ENCODE measurements at regions not wholly inside any gene's neighbourhood (a gene's known extent, or its start where the extent isn't known, plus 50 kb on each side); places are given as distances from the start of the nearest gene placed in this dataset.

GRCh38 chr3:176794406-176794805, 402.9 kb downstream of the TBL1XR1 start:
- no peak for DNase-seq (ENCODE audit: low read depth, low spot score)

DNA sequence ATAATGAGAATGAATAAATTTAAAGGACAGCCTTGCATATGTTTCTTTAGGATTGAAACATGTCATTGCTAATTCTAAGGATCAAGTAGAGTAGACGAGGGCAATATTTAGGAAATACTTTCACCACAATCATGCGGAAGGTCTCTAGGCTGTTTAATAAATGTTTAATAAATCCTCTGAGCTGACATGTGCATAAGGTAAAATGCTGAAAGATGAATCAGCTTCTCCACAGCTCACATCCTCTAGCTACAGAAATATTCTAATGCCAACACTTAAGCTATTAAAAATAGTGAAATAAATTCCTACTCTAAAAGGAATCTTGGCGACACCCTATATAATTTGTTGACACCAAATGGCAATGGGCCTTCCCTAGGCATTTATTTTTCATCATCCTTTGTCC, 407.3 kb downstream of the TBL1XR1 start:
- no peak for DNase-seq (ENCODE audit: low read depth, low spot score)

GRCh38 chr3:176789281-176789705, 408.0 kb downstream of the TBL1XR1 start:
- no peak for DNase-seq (ENCODE audit: low read depth, low spot score)

- no peak for DNase-seq (ENCODE audit: low read depth, low spot score)
These were observed 409.8 kb downstream of the TBL1XR1 start for GRCh38 chr3:176787506-176787905.

DNA sequence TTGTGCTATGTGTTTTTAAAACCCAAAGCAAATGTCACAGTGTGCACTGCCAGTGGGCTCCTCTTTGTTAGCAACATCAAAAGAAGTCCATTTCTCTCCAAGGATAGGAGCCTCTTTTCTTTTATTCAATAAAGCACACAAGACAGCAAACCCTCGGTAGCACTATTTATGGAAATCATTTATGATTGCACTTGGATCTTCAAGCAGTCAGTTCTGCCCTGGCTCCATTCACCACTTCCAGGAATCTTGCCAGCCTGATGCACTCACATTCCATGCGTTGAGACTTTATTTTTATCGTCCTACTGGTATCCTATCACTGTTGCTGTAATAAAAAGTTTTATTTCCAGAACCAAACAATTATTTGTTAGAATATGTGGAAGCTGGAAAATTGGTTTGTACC, 412.1 kb downstream of the TBL1XR1 start:
- no peak for DNase-seq (ENCODE audit: low read depth, low spot score)

DNA sequence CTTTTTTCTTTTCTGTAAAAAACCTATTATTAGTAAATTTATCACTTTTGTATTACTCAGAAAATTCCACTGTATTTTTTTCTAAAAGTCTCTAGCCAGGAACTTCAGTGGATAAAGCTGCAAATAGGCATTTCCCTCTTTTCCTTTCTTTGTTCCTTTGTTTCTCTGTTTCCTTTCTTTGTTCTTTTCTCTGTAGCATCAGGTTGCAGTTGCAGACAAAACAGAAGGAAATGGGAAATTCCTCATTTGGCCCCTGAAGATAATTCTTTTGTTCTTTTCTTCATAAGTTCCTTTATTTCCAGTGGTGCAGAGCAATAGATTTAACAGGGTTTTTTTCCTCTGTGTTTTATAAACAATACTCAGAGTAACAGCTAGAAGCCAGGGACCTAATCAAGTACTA, 416.5 kb downstream of the TBL1XR1 start:
- DNase-seq (ENCODE audit: low read depth, low spot score): no peak

GRCh38 chr3:176776622-176777175, 420.6 kb downstream of the TBL1XR1 start:
- DNase-seq (ENCODE audit: low read depth, low spot score): no peak

- DNase-seq (ENCODE audit: low read depth, low spot score): no peak
These were observed 427.6 kb downstream of the TBL1XR1 start for GRCh38 chr3:176769547-176770190.

DNA sequence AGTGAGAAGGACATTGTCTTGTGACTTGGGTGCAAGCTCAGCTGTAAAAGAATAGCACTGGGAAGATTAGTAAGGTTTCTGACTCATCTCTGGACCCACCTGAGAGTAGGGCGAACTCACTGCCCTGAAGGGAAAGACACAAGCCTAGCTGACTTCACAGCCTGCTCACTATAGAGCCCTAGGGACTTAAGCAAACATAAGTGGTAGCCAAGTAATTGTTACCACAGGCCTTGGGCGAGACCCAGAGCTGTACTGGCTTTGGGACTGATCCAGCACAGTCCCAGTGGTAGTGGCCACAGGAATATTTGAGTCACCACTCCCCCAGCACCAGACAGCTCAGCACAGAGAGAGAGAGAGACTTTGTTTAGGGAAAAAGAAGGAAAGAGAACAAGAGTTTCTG, 429.9 kb downstream of the TBL1XR1 start:
- no peak for DNase-seq (ENCODE audit: low read depth, low spot score)

DNA sequence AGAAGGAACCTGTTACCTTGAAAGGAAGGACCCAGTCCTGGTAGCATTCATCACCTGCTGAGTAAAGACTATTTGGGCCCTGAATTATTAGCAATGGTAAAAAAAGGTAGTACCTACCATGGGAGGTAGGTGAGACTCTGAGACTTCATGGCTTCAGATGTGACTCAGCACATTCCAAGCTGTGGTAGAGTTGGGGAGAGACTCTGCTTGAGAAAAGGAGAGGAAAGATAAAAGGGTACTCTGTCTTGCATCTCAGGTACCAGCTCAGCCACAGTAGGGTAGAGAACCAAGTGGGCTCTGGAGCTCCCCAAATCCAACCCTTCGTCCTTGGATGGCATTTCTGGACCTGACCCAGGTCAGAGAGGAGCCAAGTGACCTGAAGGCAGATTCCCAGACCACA, 430.4 kb downstream of the TBL1XR1 start:
- no peak for DNase-seq (ENCODE audit: low read depth, low spot score)

DNA sequence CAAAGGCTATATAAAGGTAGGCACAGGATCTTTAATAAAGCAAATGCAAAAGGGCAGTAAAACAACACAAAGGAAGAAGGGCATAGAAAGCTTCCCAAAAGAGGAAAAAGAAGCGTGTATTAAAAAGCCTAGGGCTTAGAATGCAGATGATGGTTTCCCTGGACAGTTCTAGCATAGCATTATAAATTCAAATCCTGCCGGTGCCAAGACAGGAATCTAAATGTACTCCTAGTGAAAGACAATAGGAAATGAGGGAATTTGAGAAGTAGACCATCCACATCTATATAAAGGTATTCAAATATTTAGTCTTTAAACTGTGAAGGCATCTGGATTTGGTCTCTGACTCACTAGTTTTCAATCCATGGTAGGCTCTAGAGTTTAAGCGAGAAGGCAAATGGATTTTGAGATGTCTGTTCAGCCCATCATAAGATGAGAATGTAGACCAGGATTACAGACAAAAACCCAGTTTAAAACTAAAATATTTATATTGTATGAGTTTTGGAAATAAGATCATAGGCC, 431.8 kb downstream of the TBL1XR1 start:
- no peak for DNase-seq (ENCODE audit: low read depth, low spot score)

DNA sequence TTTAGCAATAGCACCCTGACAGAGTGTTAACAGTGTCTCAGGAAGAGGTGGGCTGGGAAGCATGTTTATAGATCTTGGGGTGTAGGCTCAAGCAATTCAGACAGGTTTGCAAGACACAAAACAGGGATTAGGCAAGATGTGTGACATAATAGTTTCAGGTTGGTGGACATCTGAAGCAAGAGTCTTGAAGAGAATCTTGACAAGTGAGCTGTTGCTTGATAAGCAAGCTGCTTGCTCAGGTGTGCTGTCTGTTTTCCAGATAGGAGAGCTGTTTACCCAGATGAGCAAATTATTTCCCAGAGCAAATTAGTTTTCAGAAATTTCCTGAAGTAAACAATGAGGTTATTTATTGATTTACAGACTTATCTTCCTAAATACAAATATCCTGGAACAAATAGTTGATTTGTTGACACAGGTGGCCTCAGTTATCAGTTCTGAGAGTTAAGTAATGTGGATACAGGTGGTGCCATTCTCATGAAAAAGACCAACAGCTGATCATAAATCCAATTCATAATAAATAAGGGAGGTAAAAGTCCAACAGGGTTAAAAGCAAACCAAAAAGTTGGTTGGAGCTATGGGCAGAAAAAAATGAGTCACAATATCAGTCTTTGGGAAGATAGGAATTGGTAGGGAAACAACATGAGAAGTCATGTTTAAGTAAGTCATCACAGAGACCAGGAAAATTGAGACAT, 437.3 kb downstream of the TBL1XR1 start:
- no peak for DNase-seq (ENCODE audit: low read depth, low spot score)

DNA sequence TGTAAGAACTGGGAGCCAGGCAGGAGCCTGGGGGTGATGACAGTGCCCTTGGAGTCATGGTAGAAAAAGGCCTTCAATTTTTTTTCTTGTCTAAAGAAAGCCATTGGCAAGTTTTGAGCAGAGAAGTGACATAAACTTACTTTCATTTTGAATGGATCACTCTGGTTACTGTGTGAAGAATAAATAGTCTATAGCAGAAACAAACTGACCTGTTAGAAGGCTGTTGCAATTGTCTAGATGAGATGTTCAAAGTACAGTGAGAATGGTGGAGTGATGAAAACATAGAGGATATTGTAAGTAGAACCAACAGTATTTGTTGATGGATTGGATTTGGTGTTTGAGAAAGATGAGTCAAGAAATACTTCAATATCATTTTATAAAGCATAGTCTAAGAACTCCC, 439.9 kb downstream of the TBL1XR1 start:
- DNase-seq (ENCODE audit: low read depth, low spot score): no peak

GRCh38 chr3:176755977-176756376, 441.3 kb downstream of the TBL1XR1 start:
- DNase-seq (ENCODE audit: low read depth, low spot score): no peak

DNA sequence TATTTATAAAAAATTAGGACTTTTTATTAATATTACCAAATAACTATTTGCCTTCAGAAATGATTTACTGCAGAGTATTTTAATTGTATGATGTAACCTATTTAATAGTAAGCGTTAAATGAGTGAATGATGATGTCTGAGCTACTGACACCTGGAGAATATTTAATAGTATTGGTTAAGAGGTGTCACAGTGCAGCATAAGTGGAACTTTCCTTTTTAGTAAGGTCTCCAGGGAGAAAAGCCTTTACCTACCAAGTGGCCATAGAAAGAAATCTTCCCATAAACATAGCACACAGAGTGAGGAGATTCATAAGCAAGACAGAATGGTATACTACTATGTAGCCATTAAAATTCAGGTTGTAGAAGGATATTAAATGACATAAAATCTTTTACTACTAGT, 441.7 kb downstream of the TBL1XR1 start:
- no peak for DNase-seq (ENCODE audit: low read depth, low spot score)

GRCh38 chr3:176741664-176742047, 455.6 kb downstream of the TBL1XR1 start:
- no peak for DNase-seq (ENCODE audit: low read depth, low spot score)

GRCh38 chr3:176740906-176741663, 456.2 kb downstream of the TBL1XR1 start:
- peak; percentile 7 for DNase-seq (ENCODE audit: low read depth, low spot score)

GRCh38 chr3:176739159-176739558, 458.1 kb downstream of the TBL1XR1 start:
- no peak for DNase-seq (ENCODE audit: low read depth, low spot score)

DNA sequence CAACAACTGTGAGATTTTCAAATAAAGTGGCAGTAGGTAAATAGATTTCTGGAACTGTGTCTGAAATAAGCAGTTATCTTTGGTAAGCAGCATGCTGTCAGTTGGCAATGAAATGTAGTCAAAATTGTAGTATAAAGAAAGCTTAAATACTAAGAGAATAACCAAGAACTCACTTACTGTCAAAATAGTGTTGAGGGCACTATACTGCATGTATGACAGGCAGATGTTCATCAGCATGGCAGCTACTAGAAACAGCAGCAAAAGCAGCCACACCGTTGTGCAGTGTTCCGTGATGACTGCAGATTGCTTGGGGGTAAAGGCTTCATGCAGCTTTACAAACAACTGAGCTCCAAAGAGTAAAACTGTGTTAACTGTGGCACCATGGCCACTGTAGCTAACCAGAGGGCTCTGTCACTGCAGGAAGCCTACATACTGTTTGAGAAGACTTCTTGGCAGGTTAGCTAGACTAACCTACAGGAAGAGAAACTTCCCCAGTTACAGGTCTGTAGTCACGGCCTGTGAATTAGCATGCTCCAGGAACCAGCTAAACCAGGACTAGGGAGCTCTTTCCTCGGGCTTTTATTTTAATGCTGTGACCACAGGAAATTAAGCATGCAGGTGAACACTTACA, 459.7 kb downstream of the TBL1XR1 start:
- no peak for DNase-seq (ENCODE audit: low read depth, low spot score)

DNA sequence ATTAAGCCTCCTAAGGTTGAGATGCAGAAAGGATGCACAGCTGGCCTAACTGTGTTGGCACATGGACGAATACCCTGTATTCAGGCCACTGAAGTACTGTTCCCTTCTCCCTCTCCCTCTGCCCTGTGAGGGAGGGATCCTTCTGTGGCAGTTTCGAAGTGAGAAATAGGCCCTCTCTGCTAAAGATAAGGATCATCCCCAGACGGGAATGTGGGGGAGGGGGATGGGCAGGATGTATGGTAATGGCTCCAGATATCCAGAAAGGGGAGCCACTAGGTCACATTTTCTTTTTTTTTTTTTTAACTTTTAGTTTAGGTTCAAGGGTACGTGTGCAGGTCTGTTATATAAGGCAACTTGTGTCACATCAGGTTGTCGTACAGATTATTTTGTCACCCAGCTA, 463.1 kb downstream of the TBL1XR1 start:
- DNase-seq (ENCODE audit: low read depth, low spot score): peak; percentile 18

GRCh38 chr3:176724394-176724759, 472.9 kb downstream of the TBL1XR1 start:
- DNase-seq (ENCODE audit: low read depth, low spot score): no peak

Data from ELF-1 (cell line).